HL-60 (cell line): ENCODE measurements at regions not wholly inside any gene's neighbourhood (a gene's known extent, or its start where the extent isn't known, plus 50 kb on each side); places are given as distances from the start of the nearest gene placed in this dataset.

Experiments used
- DNase-seq, 2 experiments: peaks; one replicate each; pipeline ENCODE4 v3.0.0-alpha.2; 2010 to 2020; ENCODE audit warnings: low read depth in 1 of 2, low spot score in 1 of 2
- H3K27ac ChIP-seq: fragments of 250-450 bp; sonication (Bioruptor Pico); replicated peaks from 2 replicates; pipeline ENCODE4 v1.5.1; 2020; ENCODE audit warnings: mild to moderate bottlenecking, moderate library complexity
- H3K27me3 ChIP-seq: fragments of 250-450 bp; sonication (Bioruptor Pico); 2 replicates; pipeline ENCODE4 v1.5.1; 2021; ENCODE audit warnings: mild to moderate bottlenecking, moderate library complexity; ENCODE audit not compliant: insufficient read depth, poor library complexity, severe bottlenecking
- H3K4me3 ChIP-seq: replicated peaks from 2 replicates; pipeline ENCODE4 v1.5.1; 2011; ENCODE audit warnings: mild to moderate bottlenecking, control low read depth, low read length; ENCODE audit not compliant: insufficient read depth
- CTCF ChIP-seq: IDR thresholded peaks from one replicate; pipeline ENCODE4 v1.5.1; 2011; ENCODE audit warnings: low read length, control low read depth, inconsistent platforms; ENCODE audit not compliant: insufficient read depth
- GABPA ChIP-seq: IDR thresholded peaks from 2 replicates; pipeline ENCODE4 v1.6.1; 2012; ENCODE audit warnings: low read depth
- POLR2AphosphoS5 ChIP-seq: IDR thresholded peaks from 2 replicates; pipeline ENCODE4 v1.6.1; 2012; ENCODE audit warnings: low read depth
- SPI1 ChIP-seq: IDR thresholded peaks from 2 replicates; pipeline ENCODE4 v1.6.1; 2012; ENCODE audit warnings: low read depth, mild to moderate bottlenecking, borderline replicate concordance
- TF ChIP-seq, protein P1 (sequence below): IDR thresholded peaks from 2 replicates; pipeline ENCODE4 v1.6.1; 2012; ENCODE audit warnings: low read depth; ENCODE audit not compliant: insufficient replicate concordance

DNA sequence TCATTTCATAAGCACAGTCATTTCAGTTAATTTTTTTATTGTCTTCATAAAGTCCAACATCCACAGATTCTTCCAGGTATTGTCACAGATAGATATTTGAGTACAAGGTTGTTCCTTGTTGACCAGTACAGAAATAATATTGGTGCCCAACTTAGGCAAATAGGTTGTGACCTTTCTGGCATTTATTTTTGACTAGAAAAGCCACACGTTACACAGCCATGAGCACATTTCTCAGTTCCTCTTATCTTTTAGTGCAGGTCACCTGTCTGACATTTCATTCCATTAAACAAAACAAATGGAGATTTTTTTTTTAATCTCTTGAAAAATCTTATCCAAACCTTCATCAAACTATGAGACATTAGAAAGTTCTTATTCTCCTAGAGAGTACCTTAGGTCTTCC lies 428.8 kb downstream of the ZNF521 start:
- TF ChIP-seq CTCF (no peak), GABPA (no peak), POLR2AphosphoS5 (no peak), SPI1 (no peak)
- TF ChIP-seq, protein P1, sequence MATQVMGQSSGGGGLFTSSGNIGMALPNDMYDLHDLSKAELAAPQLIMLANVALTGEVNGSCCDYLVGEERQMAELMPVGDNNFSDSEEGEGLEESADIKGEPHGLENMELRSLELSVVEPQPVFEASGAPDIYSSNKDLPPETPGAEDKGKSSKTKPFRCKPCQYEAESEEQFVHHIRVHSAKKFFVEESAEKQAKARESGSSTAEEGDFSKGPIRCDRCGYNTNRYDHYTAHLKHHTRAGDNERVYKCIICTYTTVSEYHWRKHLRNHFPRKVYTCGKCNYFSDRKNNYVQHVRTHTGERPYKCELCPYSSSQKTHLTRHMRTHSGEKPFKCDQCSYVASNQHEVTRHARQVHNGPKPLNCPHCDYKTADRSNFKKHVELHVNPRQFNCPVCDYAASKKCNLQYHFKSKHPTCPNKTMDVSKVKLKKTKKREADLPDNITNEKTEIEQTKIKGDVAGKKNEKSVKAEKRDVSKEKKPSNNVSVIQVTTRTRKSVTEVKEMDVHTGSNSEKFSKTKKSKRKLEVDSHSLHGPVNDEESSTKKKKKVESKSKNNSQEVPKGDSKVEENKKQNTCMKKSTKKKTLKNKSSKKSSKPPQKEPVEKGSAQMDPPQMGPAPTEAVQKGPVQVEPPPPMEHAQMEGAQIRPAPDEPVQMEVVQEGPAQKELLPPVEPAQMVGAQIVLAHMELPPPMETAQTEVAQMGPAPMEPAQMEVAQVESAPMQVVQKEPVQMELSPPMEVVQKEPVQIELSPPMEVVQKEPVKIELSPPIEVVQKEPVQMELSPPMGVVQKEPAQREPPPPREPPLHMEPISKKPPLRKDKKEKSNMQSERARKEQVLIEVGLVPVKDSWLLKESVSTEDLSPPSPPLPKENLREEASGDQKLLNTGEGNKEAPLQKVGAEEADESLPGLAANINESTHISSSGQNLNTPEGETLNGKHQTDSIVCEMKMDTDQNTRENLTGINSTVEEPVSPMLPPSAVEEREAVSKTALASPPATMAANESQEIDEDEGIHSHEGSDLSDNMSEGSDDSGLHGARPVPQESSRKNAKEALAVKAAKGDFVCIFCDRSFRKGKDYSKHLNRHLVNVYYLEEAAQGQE = no peak
- Histone ChIP-seq H3K27ac (no peak overlapping the region), H3K4me3 (no peak overlapping the region), H3K27me3 (no peaks in the 10 kb centered on the region)
- DNase-seq = no peak

- no peak overlapping the region for H3K27ac ChIP-seq
- no peak for DNase-seq
- TF ChIP-seq GABPA (no peak), POLR2AphosphoS5 (no peak), CTCF (no peak), SPI1 (no peak)
- TF ChIP-seq, protein P1 = no peak
- no peaks in the 10 kb centered on the region for H3K27me3 ChIP-seq
- no peak overlapping the region for H3K4me3 ChIP-seq
Measured at GRCh38 chr18:24924066-24924716, 427.8 kb downstream of the ZNF521 start.

GRCh38 chr18:24926649-24927048 lies 425.3 kb downstream of the ZNF521 start:
- TF ChIP-seq CTCF (no peak), SPI1 (no peak), GABPA (no peak)
- no peak for DNase-seq

More at GRCh38 chr18:24926649-24927048, 425.3 kb downstream of the ZNF521 start:
- Histone ChIP-seq H3K4me3 (no peak overlapping the region), H3K27me3 (no peaks in the 10 kb centered on the region), H3K27ac (no peak overlapping the region)
